ENCODE measurements at regions not wholly inside any gene's neighbourhood (a gene's known extent, or its start where the extent isn't known, plus 50 kb on each side); places are given as distances from the start of the nearest gene placed in this dataset.
"Not testable (repeated sequence)": the region's sequence is repeated elsewhere in the genome, so short reads cannot be mapped to it uniquely, and the experiment has no call there.

DNA sequence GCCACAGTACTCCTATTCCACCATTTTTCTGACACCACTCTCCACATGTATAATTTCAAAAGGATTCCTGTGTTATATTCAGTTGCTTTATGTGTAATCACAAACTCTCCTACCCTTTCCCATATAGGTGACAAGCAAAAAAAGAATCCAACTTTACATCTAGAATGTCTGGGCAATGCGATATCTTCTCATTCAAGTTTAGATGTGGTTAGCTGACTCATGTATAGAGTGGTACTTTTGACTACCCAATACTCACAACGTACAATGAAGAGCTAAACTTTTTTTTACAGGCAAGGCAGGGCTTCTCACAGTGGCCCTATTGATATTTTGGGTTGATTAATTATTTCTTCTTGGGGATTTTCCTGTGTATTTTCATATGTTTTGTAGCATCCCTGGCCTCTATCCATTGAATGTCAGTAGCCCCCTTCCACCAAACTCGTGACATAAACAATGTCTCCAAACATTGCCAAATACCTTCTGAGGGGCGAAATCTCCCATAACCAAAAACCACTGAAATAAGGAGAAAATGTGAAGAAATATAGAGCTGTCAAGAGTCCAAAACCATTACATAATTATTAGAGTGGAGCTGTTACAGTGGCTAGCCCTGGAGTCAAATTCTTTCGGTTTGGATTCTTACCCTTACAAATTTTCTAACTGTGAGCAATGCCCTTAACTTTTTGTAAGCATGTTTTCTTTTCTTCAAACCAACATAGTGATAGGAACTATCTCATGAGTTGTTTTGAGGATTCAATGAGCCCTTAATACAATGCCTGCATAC lies 342.6 kb downstream of the NSUN3 start:
- Histone ChIP-seq H3K9me3 (ENCODE audit: low read length) (no peaks in the 10 kb centered on the region), H4K20me1 (ENCODE audit: insufficient read depth) (no peaks in the 10 kb centered on the region), H2AFZ (ENCODE audit: low read depth, low read length) (no peak overlapping the region), H3K79me2 (replicated peaks; ENCODE audit: insufficient read depth, low read length) (no peaks in the 10 kb centered on the region), H3K27me3 (ENCODE audit: insufficient read depth, low read depth, low read length) (no peaks in the 10 kb centered on the region), H3K4me3 (ENCODE audit: low read length) (no peak overlapping the region), H3F3A (ENCODE audit: insufficient read depth, low read length, poor library complexity, severe bottlenecking) (no peaks in the 10 kb centered on the region), H3K4me2 (ENCODE audit: low read length) (no peak overlapping the region), H3K36me3 (ENCODE audit: insufficient read depth, low read length) (no peaks in the 10 kb centered on the region), H3K27ac (ENCODE audit: low read length) (no peak overlapping the region), H3K9ac (ENCODE audit: low read length) (no peak overlapping the region), H3K9me2 (ENCODE audit: insufficient read depth, low read length) (no peaks in the 10 kb centered on the region)
- no peak for TF ChIP-seq POLR2AphosphoS5 (IDR thresholded peaks at IDR 0.05)

DNA sequence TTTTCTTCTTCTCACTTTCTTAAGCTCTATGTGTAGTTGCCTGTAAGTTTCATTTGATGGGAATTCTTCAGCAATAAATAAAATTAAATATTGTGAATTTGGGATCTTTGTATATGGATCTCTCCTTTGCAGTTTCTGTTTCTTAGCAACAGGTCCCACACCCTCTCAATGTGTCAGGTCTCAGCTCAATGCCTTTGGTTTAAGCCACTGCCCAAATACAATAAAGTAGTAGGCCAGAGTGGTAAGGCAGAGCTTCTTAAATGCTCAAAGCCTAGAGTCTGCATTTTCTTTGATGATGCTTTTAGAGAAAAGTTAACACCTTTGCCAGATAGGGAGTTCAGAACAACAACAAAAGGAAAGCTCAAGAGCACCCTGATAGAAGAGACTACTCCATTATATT lies 343.7 kb downstream of the NSUN3 start:
- TF ChIP-seq SMC3 (conservative IDR thresholded peaks at IDR 0.05; ENCODE audit: poor library complexity) (no peak), MXI1 (conservative IDR thresholded peaks at IDR 0.05; ENCODE audit: poor library complexity, severe bottlenecking) (no peak), POLR2AphosphoS5 (IDR thresholded peaks at IDR 0.05) (no peak), TAF1 (IDR thresholded peaks at IDR 0.05; ENCODE audit: low read depth) (no peak), EZH2 (IDR thresholded peaks at IDR 0.05; ENCODE audit: borderline replicate concordance, insufficient read depth, low read length, poor library complexity, severe bottlenecking) (no peak), EP300 (conservative IDR thresholded peaks at IDR 0.05; ENCODE audit: poor library complexity, severe bottlenecking) (no peak), RAD21 (conservative IDR thresholded peaks at IDR 0.05) (no peak)
- TF ChIP-seq, protein P1, sequence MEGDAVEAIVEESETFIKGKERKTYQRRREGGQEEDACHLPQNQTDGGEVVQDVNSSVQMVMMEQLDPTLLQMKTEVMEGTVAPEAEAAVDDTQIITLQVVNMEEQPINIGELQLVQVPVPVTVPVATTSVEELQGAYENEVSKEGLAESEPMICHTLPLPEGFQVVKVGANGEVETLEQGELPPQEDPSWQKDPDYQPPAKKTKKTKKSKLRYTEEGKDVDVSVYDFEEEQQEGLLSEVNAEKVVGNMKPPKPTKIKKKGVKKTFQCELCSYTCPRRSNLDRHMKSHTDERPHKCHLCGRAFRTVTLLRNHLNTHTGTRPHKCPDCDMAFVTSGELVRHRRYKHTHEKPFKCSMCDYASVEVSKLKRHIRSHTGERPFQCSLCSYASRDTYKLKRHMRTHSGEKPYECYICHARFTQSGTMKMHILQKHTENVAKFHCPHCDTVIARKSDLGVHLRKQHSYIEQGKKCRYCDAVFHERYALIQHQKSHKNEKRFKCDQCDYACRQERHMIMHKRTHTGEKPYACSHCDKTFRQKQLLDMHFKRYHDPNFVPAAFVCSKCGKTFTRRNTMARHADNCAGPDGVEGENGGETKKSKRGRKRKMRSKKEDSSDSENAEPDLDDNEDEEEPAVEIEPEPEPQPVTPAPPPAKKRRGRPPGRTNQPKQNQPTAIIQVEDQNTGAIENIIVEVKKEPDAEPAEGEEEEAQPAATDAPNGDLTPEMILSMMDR (IDR thresholded peaks at IDR 0.05; ENCODE audit: poor library complexity, severe bottlenecking), result no peak
- TF ChIP-seq, protein P2, sequence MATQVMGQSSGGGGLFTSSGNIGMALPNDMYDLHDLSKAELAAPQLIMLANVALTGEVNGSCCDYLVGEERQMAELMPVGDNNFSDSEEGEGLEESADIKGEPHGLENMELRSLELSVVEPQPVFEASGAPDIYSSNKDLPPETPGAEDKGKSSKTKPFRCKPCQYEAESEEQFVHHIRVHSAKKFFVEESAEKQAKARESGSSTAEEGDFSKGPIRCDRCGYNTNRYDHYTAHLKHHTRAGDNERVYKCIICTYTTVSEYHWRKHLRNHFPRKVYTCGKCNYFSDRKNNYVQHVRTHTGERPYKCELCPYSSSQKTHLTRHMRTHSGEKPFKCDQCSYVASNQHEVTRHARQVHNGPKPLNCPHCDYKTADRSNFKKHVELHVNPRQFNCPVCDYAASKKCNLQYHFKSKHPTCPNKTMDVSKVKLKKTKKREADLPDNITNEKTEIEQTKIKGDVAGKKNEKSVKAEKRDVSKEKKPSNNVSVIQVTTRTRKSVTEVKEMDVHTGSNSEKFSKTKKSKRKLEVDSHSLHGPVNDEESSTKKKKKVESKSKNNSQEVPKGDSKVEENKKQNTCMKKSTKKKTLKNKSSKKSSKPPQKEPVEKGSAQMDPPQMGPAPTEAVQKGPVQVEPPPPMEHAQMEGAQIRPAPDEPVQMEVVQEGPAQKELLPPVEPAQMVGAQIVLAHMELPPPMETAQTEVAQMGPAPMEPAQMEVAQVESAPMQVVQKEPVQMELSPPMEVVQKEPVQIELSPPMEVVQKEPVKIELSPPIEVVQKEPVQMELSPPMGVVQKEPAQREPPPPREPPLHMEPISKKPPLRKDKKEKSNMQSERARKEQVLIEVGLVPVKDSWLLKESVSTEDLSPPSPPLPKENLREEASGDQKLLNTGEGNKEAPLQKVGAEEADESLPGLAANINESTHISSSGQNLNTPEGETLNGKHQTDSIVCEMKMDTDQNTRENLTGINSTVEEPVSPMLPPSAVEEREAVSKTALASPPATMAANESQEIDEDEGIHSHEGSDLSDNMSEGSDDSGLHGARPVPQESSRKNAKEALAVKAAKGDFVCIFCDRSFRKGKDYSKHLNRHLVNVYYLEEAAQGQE (IDR thresholded peaks at IDR 0.05; ENCODE audit: borderline replicate concordance), result no peak
- no peak overlapping the region for H3K4me3 ChIP-seq (ENCODE audit: low read length)
- no peaks in the 10 kb centered on the region for H4K20me1 ChIP-seq (ENCODE audit: insufficient read depth)
- no peak overlapping the region for H3K4me2 ChIP-seq (ENCODE audit: low read length)
- no peaks in the 10 kb centered on the region for H3K9me3 ChIP-seq (ENCODE audit: low read length)
- H3K27me3 ChIP-seq (ENCODE audit: insufficient read depth, low read depth, low read length), result no peaks in the 10 kb centered on the region
- H3K27ac ChIP-seq (ENCODE audit: low read length), result no peak overlapping the region
- no peaks in the 10 kb centered on the region for H3K9me2 ChIP-seq (ENCODE audit: insufficient read depth, low read length)
- H3F3A ChIP-seq (ENCODE audit: insufficient read depth, low read length, poor library complexity, severe bottlenecking), result no peaks in the 10 kb centered on the region
- H3K79me2 ChIP-seq (replicated peaks; ENCODE audit: insufficient read depth, low read length), result no peaks in the 10 kb centered on the region
- no peaks in the 10 kb centered on the region for H3K36me3 ChIP-seq (ENCODE audit: insufficient read depth, low read length)
- H3K9ac ChIP-seq (ENCODE audit: low read length), result no peak overlapping the region
- H2AFZ ChIP-seq (ENCODE audit: low read depth, low read length), result no peak overlapping the region

DNA sequence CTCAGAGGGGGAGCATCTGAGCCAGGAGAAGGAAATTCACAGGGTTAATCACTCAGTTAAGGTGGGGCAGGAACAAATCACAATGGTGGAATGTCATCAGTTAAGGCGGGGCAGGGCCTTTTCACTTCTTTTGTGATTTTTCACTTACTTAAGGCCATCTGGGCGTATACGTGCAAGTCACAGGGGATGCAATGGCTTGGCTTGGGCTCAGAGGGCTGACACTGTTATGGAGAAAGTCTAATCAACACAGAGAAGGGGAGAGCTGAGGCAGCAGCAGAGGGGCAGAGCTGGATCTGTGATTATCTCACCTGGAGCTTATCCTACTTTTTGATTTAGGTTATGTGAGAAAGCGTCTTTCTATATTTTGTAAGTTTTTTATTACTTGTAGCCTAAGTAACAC lies 350.1 kb downstream of the NSUN3 start:
- not testable (repeated sequence) for H3K36me3 ChIP-seq (ENCODE audit: insufficient read depth, low read length); H3K27me3 ChIP-seq (ENCODE audit: insufficient read depth, low read depth, low read length); H3K9me2 ChIP-seq (ENCODE audit: insufficient read depth, low read length); H3K9me3 ChIP-seq (ENCODE audit: low read length); H3K4me2 ChIP-seq (ENCODE audit: low read length); H3K4me3 ChIP-seq (ENCODE audit: low read length); H3K79me2 ChIP-seq (replicated peaks; ENCODE audit: insufficient read depth, low read length); H3K27ac ChIP-seq (ENCODE audit: low read length); H4K20me1 ChIP-seq (ENCODE audit: insufficient read depth); H2AFZ ChIP-seq (ENCODE audit: low read depth, low read length); H3K9ac ChIP-seq (ENCODE audit: low read length); H3F3A ChIP-seq (ENCODE audit: insufficient read depth, low read length, poor library complexity, severe bottlenecking)
